Hepatocyte (in vitro differentiated cells): ENCODE measurements at regions not wholly inside any gene's neighbourhood (a gene's known extent, or its start where the extent isn't known, plus 50 kb on each side); places are given as distances from the start of the nearest gene placed in this dataset.

ENCODE experiments used
- CTCF ChIP-seq: fragments of 200-600 bp; sonication (generic); IDR thresholded peaks from 2 replicates; pipeline ENCODE4 v1.5.1; 2016; ENCODE audit warnings: antibody characterized with exemption, mild to moderate bottlenecking; ENCODE audit not compliant: poor library complexity
- EZH2 ChIP-seq: fragments of 200-600 bp; sonication (generic); IDR thresholded peaks from 2 replicates; pipeline ENCODE4 v1.6.1; 2016; ENCODE audit warnings: antibody characterized with exemption, mild to moderate bottlenecking, borderline replicate concordance

GRCh38 chr11:38365274-38365673, 1767.2 kb upstream of the RAG2 start:
- TF ChIP-seq CTCF (no peak), EZH2 (no peak)
